ENCODE measurements at regions not wholly inside any gene's neighbourhood (a gene's known extent, or its start where the extent isn't known, plus 50 kb on each side); places are given as distances from the start of the nearest gene placed in this dataset.

- ChIA-PET POLR2A (ENCODE audit: partially characterized antibody) (interaction anchor here (0.6 kb wide), 1 partner anchor 135 kb away, joined by 3 read pairs; no protein-coding TSS in a partner anchor), CTCF (ENCODE audit: partially characterized antibody) (no interaction called here)
- H4K5ac ChIP-seq (ENCODE audit: insufficient read length, low read depth, low read length), result no peak overlapping the region
- no peak overlapping the region for H3K9ac ChIP-seq (replicated peaks in 1 of 4; ENCODE audit: extremely low read depth in 1 of 4, low read depth in 3 of 4, low read length in 3 of 4)
- H3K27me3 ChIP-seq (replicated peaks in 1 of 4; ENCODE audit: control insufficient read depth in 3 of 4, extremely low read depth in 1 of 4, insufficient read depth in 3 of 4, low read length in 3 of 4), result no peaks in the 10 kb centered on the region
- no peaks in the 10 kb centered on the region for H3K79me1 ChIP-seq (ENCODE audit: low read depth, low read length)
- no peak overlapping the region for H2BK12ac ChIP-seq (ENCODE audit: low read depth, low read length)
- H2BK120ac ChIP-seq (replicated peaks; ENCODE audit: low read depth, low read length), result no peak overlapping the region
- H3K9me3 ChIP-seq (ENCODE audit: insufficient read depth in 2 of 2, low read depth in 1 of 2, low read length in 1 of 2), result no peaks in the 10 kb centered on the region
- H4K8ac ChIP-seq (ENCODE audit: extremely low read depth, insufficient read depth, low read length), result no peak overlapping the region
- H3K4me3 ChIP-seq (ENCODE audit: extremely low read depth in 1 of 4, insufficient read depth in 2 of 4, low read depth in 3 of 4, low read length in 4 of 4), result no peak overlapping the region
- no peak for TF ChIP-seq SIRT6 (IDR thresholded peaks at IDR 0.05; ENCODE audit: low read length)
- no peak overlapping the region for H2BK20ac ChIP-seq (ENCODE audit: low read length)
- no peak overlapping the region for H3K56ac ChIP-seq (replicated peaks; ENCODE audit: insufficient read length, low read depth, low read length)
- no peak overlapping the region for H2AK5ac ChIP-seq (ENCODE audit: low read depth, low read length)
- H3K23me2 ChIP-seq (ENCODE audit: low read depth, low read length), result no peaks in the 10 kb centered on the region
- H4K20me1 ChIP-seq (replicated peaks in 1 of 2; ENCODE audit: control insufficient read depth in 1 of 2, insufficient read depth in 2 of 2, low read length in 2 of 2), result no peaks in the 10 kb centered on the region
- FAIRE-seq (no peak), DNase-seq (ENCODE audit: low read depth in 1 of 2, low spot score in 2 of 2) (no peak)
- peaks cover 0 to 51% of the 10 kb centered on the region in 2 experiments; a peak in 2 of 4 replicates for H3K79me2 ChIP-seq (ENCODE audit: control insufficient read depth in 1 of 2, insufficient read depth in 2 of 2, low read length in 2 of 2)
- H3K18ac ChIP-seq (ENCODE audit: extremely low read depth, low read length), result no peak overlapping the region
- H2BK15ac ChIP-seq (ENCODE audit: low read length), result no peak overlapping the region
- no peak overlapping the region for H2AFZ ChIP-seq (ENCODE audit: low read length)
- no peak overlapping the region for H3K4ac ChIP-seq (replicated peaks; ENCODE audit: insufficient read length, low read depth, low read length)
- H3K36me3 ChIP-seq (ENCODE audit: control insufficient read depth in 2 of 4, insufficient read depth in 4 of 4, low read length in 3 of 4), result peaks cover 0 to 7% (median 3%) of the 10 kb centered on the region in 4 experiments; a peak in 4 of 8 replicates
- 94% methylated on average over 3 of the region's 3 CpGs; no CpG with 5 or more reads in 1 of the 2 experiments for WGBS, 2 experiments (ENCODE audit: extremely low coverage in 1 of 2, insufficient coverage in 1 of 2, insufficient read length in 1 of 2, insufficient replicate concordance in 2 of 2, low coverage in 1 of 2, low lambda C conversion rate in 2 of 2, missing lambda C conversion rate in 1 of 2)
- H3K14ac ChIP-seq (ENCODE audit: insufficient read length), result no peak overlapping the region
- no peak overlapping the region for H3K4me2 ChIP-seq (ENCODE audit: insufficient read depth in 1 of 2, low read depth in 2 of 2, low read length in 2 of 2)
- no peak overlapping the region for H3K23ac ChIP-seq (ENCODE audit: insufficient read length)
- H4K91ac ChIP-seq (replicated peaks; ENCODE audit: insufficient read length, low read length), result no peak overlapping the region
- H3K27ac ChIP-seq (ENCODE audit: low read depth, low read length), result no peak overlapping the region
- H2BK5ac ChIP-seq (ENCODE audit: low read depth, low read length), result no peak overlapping the region
- H3K4me1 ChIP-seq (replicated peaks in 1 of 4; ENCODE audit: control insufficient read depth in 3 of 4, insufficient read depth in 4 of 4, low read length in 3 of 4), result no peaks in the 10 kb centered on the region
Measured at GRCh38 chrY:7299960-7300359, 388.4 kb upstream of the AMELY start.

Measured in H1 (cell line).